IMR-90 (cell line): ENCODE measurements at regions not wholly inside any gene's neighbourhood (a gene's known extent, or its start where the extent isn't known, plus 50 kb on each side); places are given as distances from the start of the nearest gene placed in this dataset.

ENCODE experiments used
- ATAC-seq: fragments of 200-7000 bp; cut with Tn5 transposase; 2 replicates; pipeline ENCODE4 v1.9.1; 2020; ENCODE audit warnings: low read depth, mild to moderate bottlenecking, moderate library complexity
- BruUV-seq: library from RNA; stranded (reverse); fragments of 400-500 nt; replicated peaks from 2 replicates; lab custom pipeline; 2021; lab: Mats Ljungman, UMichigan
- CTCF ChIA-PET: fragments of 300-600 bp; formaldehyde crosslinking; extraction: SDS; loops from one replicate; lab custom pipeline; 2021; ENCODE audit warnings: antibody characterized with exemption; lab: Yijun Ruan, JAX
- POLR2A ChIA-PET: fragments of 300-600 bp; sonication (Branson Sonifier 250); formaldehyde crosslinking; loops from one replicate; lab custom pipeline; 2022; ENCODE audit warnings: antibody characterized with exemption; ENCODE audit not compliant: unreplicated experiment; lab: Charles Lee
- DNase-seq: peaks from one replicate; pipeline ENCODE4 v3.0.0; 2013
- H2AFZ ChIP-seq: replicated peaks from 2 replicates; pipeline ENCODE3; 2013; ENCODE audit warnings: low read length, mild to moderate bottlenecking; ENCODE audit not compliant: poor library complexity
- H2AK5ac ChIP-seq: 2 replicates; pipeline ENCODE4 v1.6.1; 2013; ENCODE audit warnings: low read depth, low read length, inconsistent platforms
- H2AK9ac ChIP-seq: replicated peaks from 2 replicates; pipeline ENCODE3; 2013; ENCODE audit warnings: mild to moderate bottlenecking, low read depth, low read length, moderate library complexity; ENCODE audit not compliant: poor library complexity
- H2BK120ac ChIP-seq: 2 replicates; pipeline ENCODE4 v1.6.1; 2013; ENCODE audit warnings: low read depth, low read length, inconsistent platforms
- H2BK15ac ChIP-seq: 3 replicates; pipeline ENCODE4 v1.6.1; 2013; ENCODE audit warnings: low read depth, low read length, inconsistent platforms
- H2BK20ac ChIP-seq: 2 replicates; pipeline ENCODE4 v1.6.1; 2013; ENCODE audit warnings: low read depth, mild to moderate bottlenecking, inconsistent platforms, low read length, moderate library complexity
- H2BK5ac ChIP-seq: 2 replicates; pipeline ENCODE4 v1.6.1; 2013; ENCODE audit warnings: mild to moderate bottlenecking, low read depth, low read length, inconsistent platforms; ENCODE audit not compliant: poor library complexity, severe bottlenecking
- H3K14ac ChIP-seq: replicated peaks from 2 replicates; pipeline ENCODE4 v1.6.1; 2013; ENCODE audit warnings: low read depth, low read length, inconsistent platforms
- H3K18ac ChIP-seq: 2 replicates; pipeline ENCODE4 v1.6.1; 2013; ENCODE audit warnings: low read depth, low read length, control low read depth
- H3K23ac ChIP-seq: 2 replicates; pipeline ENCODE4 v1.6.1; 2013; ENCODE audit warnings: low read depth, low read length, inconsistent platforms
- H3K27ac ChIP-seq: 2 replicates; pipeline ENCODE4 v1.5.1; 2013; ENCODE audit warnings: mild to moderate bottlenecking, control low read depth, low read length; ENCODE audit not compliant: insufficient read depth
- H3K27me3 ChIP-seq: 2 replicates; pipeline ENCODE4 v1.6.1; 2013; ENCODE audit warnings: low read length; ENCODE audit not compliant: control insufficient read depth, insufficient read depth
- H3K36me3 ChIP-seq: 2 replicates; pipeline ENCODE4 v1.6.1; 2013; ENCODE audit warnings: low read length, mixed read lengths; ENCODE audit not compliant: control insufficient read depth, insufficient read depth
- H3K4ac ChIP-seq: 2 replicates; pipeline ENCODE4 v1.6.1; 2013; ENCODE audit warnings: low read depth, low read length, inconsistent platforms
- H3K4me1 ChIP-seq: 2 replicates; pipeline ENCODE4 v1.6.1; 2013; ENCODE audit warnings: low read length, mixed read lengths; ENCODE audit not compliant: control insufficient read depth, insufficient read depth
- H3K4me2 ChIP-seq: 2 replicates; pipeline ENCODE4 v1.6.1; 2013; ENCODE audit warnings: low read depth, mild to moderate bottlenecking, control low read depth, low read length, moderate library complexity
- H3K4me3 ChIP-seq: 2 replicates; pipeline ENCODE4 v1.5.1; 2013; ENCODE audit warnings: low read depth, mild to moderate bottlenecking, control low read depth, low read length, moderate library complexity; ENCODE audit not compliant: insufficient read depth
- H3K56ac ChIP-seq: 2 replicates; pipeline ENCODE4 v1.6.1; 2013; ENCODE audit warnings: low read length, inconsistent platforms; ENCODE audit not compliant: insufficient read depth; ENCODE audit errors: extremely low read depth
- H3K79me1 ChIP-seq, 2 experiments: 2 replicates each; pipeline ENCODE4 v1.6.1; 2013; ENCODE audit warnings: low read length in 2 of 2, inconsistent platforms in 1 of 2, low read depth in 1 of 2
- H3K9ac ChIP-seq: 2 replicates; pipeline ENCODE4 v1.6.1; 2013; ENCODE audit warnings: low read depth, low read length, control low read depth
- H3K9me1 ChIP-seq: 2 replicates; pipeline ENCODE4 v1.6.1; 2013; ENCODE audit warnings: low read length, inconsistent platforms; ENCODE audit not compliant: insufficient read depth
- H3K9me3 ChIP-seq: 2 replicates; pipeline ENCODE4 v1.6.1; 2013; ENCODE audit warnings: low read length; ENCODE audit not compliant: control insufficient read depth, insufficient read depth
- H4K20me1 ChIP-seq: 2 replicates; pipeline ENCODE4 v1.6.1; 2013; ENCODE audit warnings: low read length, inconsistent platforms; ENCODE audit not compliant: insufficient read depth
- H4K5ac ChIP-seq: 2 replicates; pipeline ENCODE4 v1.6.1; 2013; ENCODE audit warnings: mild to moderate bottlenecking, low read depth, low read length, control low read depth
- H4K8ac ChIP-seq, 2 experiments: 2 replicates each; pipeline ENCODE4 v1.6.1; 2013; ENCODE audit warnings: low read depth in 2 of 2, low read length in 2 of 2, control low read depth in 1 of 2, inconsistent platforms in 1 of 2
- H4K91ac ChIP-seq: 2 replicates; pipeline ENCODE4 v1.6.1; 2013; ENCODE audit warnings: low read depth, low read length, inconsistent platforms; ENCODE audit not compliant: insufficient read depth
- CEBPB ChIP-seq: IDR thresholded peaks from 2 replicates; pipeline ENCODE4 v1.6.1; 2012; ENCODE audit warnings: low read depth, low read length, improper control_type of control experiment
- RFX5 ChIP-seq: IDR thresholded peaks from 2 replicates; pipeline ENCODE4 v1.8.0; 2012; ENCODE audit warnings: low read depth, mild to moderate bottlenecking, low read length, moderate library complexity
- WGBS, 2 experiments: methylation state at CpG; one replicate each; pipeline versions ENCODE4 v1.1.5 to v1.1.7; 2013; ENCODE audit warnings: missing lambda C conversion rate in 2 of 2; ENCODE audit not compliant: insufficient read length in 1 of 2; ENCODE audit errors: extremely low coverage in 2 of 2; 5-methylcytosine and 5-hydroxymethylcytosine counted together
- dilution Hi-C: fragments of 300-500 bp; cut with HindIII; formaldehyde crosslinking; loops from one replicate; pipeline ENCODE4 v1.14.3; 2018; ENCODE audit warnings: low sequenced_read_pairs; ENCODE audit not compliant: unreplicated experiment
- in situ Hi-C: fragments of 300-500 bp; cut with MboI; formaldehyde crosslinking; loops from 3 replicates; pipeline ENCODE4 v1.14.3; 2019; ENCODE audit warnings: low sequenced_read_pairs, inconsistent platforms, mixed read lengths
- intact Hi-C: fragments of 100-400 bp; cut with micrococcal nuclease; formaldehyde crosslinking; loops from 2 replicates; pipeline ENCODE4 v1.10.0; 2022
- TF ChIP-seq, protein P1 (sequence below): fragments of 150-350 bp; IDR thresholded peaks from 2 replicates; pipeline ENCODE4 v1.6.1; 2017; ENCODE audit warnings: mild to moderate bottlenecking, antibody characterized with exemption, low read length, low read depth

DNA sequence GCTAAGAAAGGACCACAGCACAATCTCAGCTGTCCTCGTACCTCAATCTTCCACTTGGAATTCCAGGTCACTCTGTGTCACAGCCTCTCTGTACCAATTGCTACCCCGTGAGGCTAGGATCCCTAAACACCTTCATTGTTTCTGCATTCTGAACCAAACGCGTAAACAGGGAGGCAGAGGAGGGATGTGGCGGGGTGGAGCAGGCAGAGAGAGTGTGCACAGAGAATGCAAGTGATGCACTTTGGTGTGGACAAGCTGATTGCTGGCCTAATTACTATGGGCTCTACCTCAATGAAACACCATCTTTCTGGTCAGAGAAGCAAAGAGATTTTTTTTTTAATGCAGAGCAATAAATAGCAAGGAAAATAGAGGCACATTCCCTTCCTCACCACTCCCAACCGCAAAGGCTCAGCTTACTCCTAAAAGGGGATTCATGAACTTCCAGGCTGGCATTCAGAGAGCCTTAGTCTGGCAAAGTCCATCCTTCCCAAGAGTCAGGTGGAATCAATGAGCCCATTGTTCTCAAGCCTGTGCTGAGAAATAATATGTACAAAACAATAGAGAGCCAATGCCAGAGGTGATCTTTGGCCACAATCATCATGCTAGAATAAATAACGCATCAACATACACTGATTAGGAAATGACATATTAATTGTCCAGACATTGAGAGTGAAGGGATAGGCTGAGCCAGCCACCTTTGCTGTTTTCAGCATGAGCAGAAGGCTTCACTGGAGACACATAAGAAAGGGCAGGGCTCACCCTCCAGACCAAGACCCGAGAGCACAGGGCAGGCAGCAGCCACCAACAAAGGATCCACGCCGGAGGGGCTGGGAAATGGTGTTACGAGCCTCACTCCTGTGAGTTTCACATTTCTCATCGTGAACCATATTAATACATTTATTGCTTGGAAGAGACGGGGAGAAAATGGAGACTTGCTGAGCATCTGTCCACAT is 278.8 kb downstream of the ENC1 start (continued):
- TF ChIP-seq RFX5: no peak

DNA sequence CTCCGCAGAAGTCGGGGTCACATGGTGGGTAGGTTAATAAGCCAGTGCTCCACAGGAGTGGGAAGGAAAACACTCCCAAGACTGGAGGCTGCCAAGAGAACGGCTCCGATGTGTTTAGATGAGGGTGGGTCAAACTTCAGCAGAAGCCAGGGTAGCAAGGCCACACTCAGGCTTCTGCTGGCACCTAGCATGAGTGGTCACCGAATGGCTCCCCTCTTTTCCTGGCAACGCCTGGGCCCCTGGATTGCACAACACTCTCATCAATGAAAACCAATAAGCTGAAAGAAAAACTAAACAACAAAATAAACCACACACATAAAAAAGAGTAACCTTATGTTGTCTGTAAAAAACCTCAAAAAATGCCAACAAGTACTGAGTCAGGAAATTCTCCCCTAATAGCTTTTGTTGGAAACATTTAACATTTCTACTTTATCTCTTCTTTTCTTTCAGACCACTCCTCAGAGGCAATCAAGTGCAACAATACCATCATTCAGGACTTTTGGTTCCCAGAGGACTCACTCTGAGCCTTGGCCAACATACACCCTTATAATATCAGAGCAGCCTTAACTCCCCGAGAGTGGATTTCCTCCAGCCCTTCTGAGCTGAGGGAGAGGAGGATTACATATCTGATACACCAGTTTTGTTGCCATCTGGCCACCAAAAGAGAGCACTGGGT is 279.9 kb downstream of the ENC1 start:
- H2BK15ac ChIP-seq: no peak overlapping the region
- TF ChIP-seq, protein P1, sequence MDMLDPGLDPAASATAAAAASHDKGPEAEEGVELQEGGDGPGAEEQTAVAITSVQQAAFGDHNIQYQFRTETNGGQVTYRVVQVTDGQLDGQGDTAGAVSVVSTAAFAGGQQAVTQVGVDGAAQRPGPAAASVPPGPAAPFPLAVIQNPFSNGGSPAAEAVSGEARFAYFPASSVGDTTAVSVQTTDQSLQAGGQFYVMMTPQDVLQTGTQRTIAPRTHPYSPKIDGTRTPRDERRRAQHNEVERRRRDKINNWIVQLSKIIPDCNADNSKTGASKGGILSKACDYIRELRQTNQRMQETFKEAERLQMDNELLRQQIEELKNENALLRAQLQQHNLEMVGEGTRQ: no peak
- peak; percentile 26; the same call in 1 of the 2 replicates for TF ChIP-seq CEBPB
- ChIA-PET CTCF (interaction anchor here (0.6 kb wide), 1 partner anchor 285 kb away, joined by 4 read pairs; no protein-coding TSS in a partner anchor), POLR2A (no interaction called here)
- no peak overlapping the region for H2AFZ ChIP-seq
- dilution Hi-C loops: no loop called here
- no peak overlapping the region for H3K18ac ChIP-seq
- BruUV-seq: no TSS peak
- no peaks in the 10 kb centered on the region for H3K9me1 ChIP-seq
- H4K5ac ChIP-seq: no peak overlapping the region
- no peak overlapping the region for H4K91ac ChIP-seq
- no peak overlapping the region for H2BK120ac ChIP-seq
- DNase-seq: no peak
- H3K27me3 ChIP-seq: peaks cover 25% of the 10 kb centered on the region
- no peak overlapping the region for H2BK20ac ChIP-seq
- H3K56ac ChIP-seq: no peak overlapping the region
- H3K9ac ChIP-seq: no peak overlapping the region
- no peaks in the 10 kb centered on the region for H3K79me1 ChIP-seq
- H3K4me1 ChIP-seq: no peaks in the 10 kb centered on the region
- in situ Hi-C loops: no loop called here
- H2AK5ac ChIP-seq: no peak overlapping the region
- no peaks in the 10 kb centered on the region for H4K20me1 ChIP-seq
- H3K9me3 ChIP-seq: 0 out of 2 replicates have a peak, but pooled peaks cover 1% of the 10 kb centered on the region
- no peak overlapping the region for H3K27ac ChIP-seq
- H4K8ac ChIP-seq: no peak overlapping the region
- 100% methylated on average over 1 of the region's 7 CpGs; no CpG with 5 or more reads in 1 of the 2 experiments for WGBS, 2 experiments
- no peak overlapping the region for H2AK9ac ChIP-seq
- intact Hi-C loops: no loop called here
- no peak overlapping the region for H3K4me2 ChIP-seq
- no peaks in the 10 kb centered on the region for H3K36me3 ChIP-seq
- no peak overlapping the region for H3K4me3 ChIP-seq
- no peak overlapping the region for H3K4ac ChIP-seq
- H3K14ac ChIP-seq: no peak overlapping the region
- no peak overlapping the region for H3K23ac ChIP-seq
- H2BK5ac ChIP-seq: no peak overlapping the region
- ATAC-seq: no peak
